Neural cell (in vitro differentiated cells): ENCODE measurements at regions not wholly inside any gene's neighbourhood (a gene's known extent, or its start where the extent isn't known, plus 50 kb on each side); places are given as distances from the start of the nearest gene placed in this dataset.

ENCODE experiments used
- H2AFZ ChIP-seq: fragments of 200-600, 300-800 bp; sonication (generic), shearing (Covaris generic); 2 replicates; pipeline ENCODE4 v1.6.0; 2014; ENCODE audit warnings: low read depth, mild to moderate bottlenecking, antibody characterized with exemption, low read length, moderate library complexity
- H3F3A ChIP-seq: fragments of 200-600 bp; shearing (Covaris generic); 2 replicates; pipeline ENCODE4 v1.6.1; 2016; ENCODE audit warnings: mild to moderate bottlenecking, moderate library complexity, mixed read lengths, antibody characterized with exemption, low read length; ENCODE audit not compliant: insufficient read depth, poor library complexity, severe bottlenecking
- H3K27ac ChIP-seq: fragments of 200-600, 300-800 bp; sonication (generic), shearing (Covaris generic); 2 replicates; pipeline ENCODE4 v1.5.1; 2014; ENCODE audit warnings: mild to moderate bottlenecking, low read length, moderate library complexity
- H3K27me3 ChIP-seq: fragments of 300-800, 200-600 bp; sonication (generic), shearing (Covaris generic); 2 replicates; pipeline ENCODE4 v1.6.0; 2014; ENCODE audit warnings: mild to moderate bottlenecking, low read depth, low read length, moderate library complexity; ENCODE audit not compliant: insufficient read depth
- H3K36me3 ChIP-seq: fragments of 300-800, 200-600 bp; sonication (generic), shearing (Covaris generic); 2 replicates; pipeline ENCODE4 v1.5.1; 2014; ENCODE audit warnings: mild to moderate bottlenecking, antibody characterized with exemption, low read length, moderate library complexity; ENCODE audit not compliant: insufficient read depth
- H3K4me2 ChIP-seq: fragments of 300-800, 200-600 bp; sonication (generic), shearing (Covaris generic); 2 replicates; pipeline ENCODE4 v1.6.0; 2014; ENCODE audit warnings: mild to moderate bottlenecking, low read length
- H3K4me3 ChIP-seq: fragments of 300-800, 200-600 bp; sonication (generic), shearing (Covaris generic); 2 replicates; pipeline ENCODE4 v1.5.1; 2014; ENCODE audit warnings: mild to moderate bottlenecking, low read length, moderate library complexity
- H3K79me2 ChIP-seq: fragments of 200-600 bp; shearing (Covaris generic); replicated peaks from 2 replicates; pipeline ENCODE4 v1.6.0; 2014; ENCODE audit warnings: mild to moderate bottlenecking, low read length, moderate library complexity; ENCODE audit not compliant: insufficient read depth
- H3K9ac ChIP-seq: fragments of 300-800, 200-600 bp; sonication (generic), shearing (Covaris generic); 2 replicates; pipeline ENCODE4 v1.6.1; 2016; ENCODE audit warnings: mild to moderate bottlenecking, low read length, mixed read lengths
- H3K9me2 ChIP-seq: fragments of 200-600 bp; shearing (Covaris generic); 2 replicates; pipeline ENCODE4 v1.6.1; 2016; ENCODE audit warnings: mild to moderate bottlenecking, low read length, mixed read lengths; ENCODE audit not compliant: insufficient read depth
- H3K9me3 ChIP-seq: fragments of 200-600, 300-800 bp; sonication (generic), shearing (Covaris generic); 2 replicates; pipeline ENCODE4 v1.6.1; 2016; ENCODE audit warnings: mild to moderate bottlenecking, mixed run types, low read length, moderate library complexity, mixed read lengths
- H4K20me1 ChIP-seq: fragments of 200-600 bp; shearing (Covaris generic); 2 replicates; pipeline ENCODE4 v1.6.1; 2016; ENCODE audit warnings: mild to moderate bottlenecking, mixed run types; ENCODE audit not compliant: insufficient read depth
- CTCF ChIP-seq: fragments of 450-650 bp; IDR thresholded peaks from 2 replicates; pipeline ENCODE4 v1.5.1; 2014; ENCODE audit warnings: antibody characterized with exemption, mild to moderate bottlenecking, moderate library complexity; ENCODE audit not compliant: poor library complexity, severe bottlenecking
- EZH2 ChIP-seq: fragments of 200-600, 300-800 bp; shearing (Covaris generic), sonication (generic); IDR thresholded peaks from 2 replicates; pipeline ENCODE4 v1.6.1; 2014; ENCODE audit warnings: antibody characterized with exemption, low read length, borderline replicate concordance, mild to moderate bottlenecking; ENCODE audit not compliant: insufficient read depth, poor library complexity, severe bottlenecking
- MXI1 ChIP-seq: fragments of 450-650 bp; conservative IDR thresholded peaks from 2 replicates; pipeline ENCODE4 v1.6.1; 2014; ENCODE audit warnings: antibody characterized with exemption, mild to moderate bottlenecking; ENCODE audit not compliant: poor library complexity, severe bottlenecking
- RAD21 ChIP-seq: fragments of 450-650 bp; conservative IDR thresholded peaks from 2 replicates; pipeline ENCODE4 v1.6.1; 2014; ENCODE audit warnings: antibody characterized with exemption, mild to moderate bottlenecking, moderate library complexity
- SMC3 ChIP-seq: fragments of 450-650 bp; conservative IDR thresholded peaks from 2 replicates; pipeline ENCODE4 v1.6.1; 2014; ENCODE audit warnings: antibody characterized with exemption, mild to moderate bottlenecking, moderate library complexity; ENCODE audit not compliant: poor library complexity
- TAF1 ChIP-seq: IDR thresholded peaks from 2 replicates; pipeline ENCODE4 v1.6.1; 2012; ENCODE audit warnings: low read depth

- Histone ChIP-seq H3K9ac (no peak overlapping the region), H3F3A (no peaks in the 10 kb centered on the region), H3K27ac (no peak overlapping the region), H2AFZ (no peak overlapping the region), H3K4me3 (no peak overlapping the region), H4K20me1 (no peaks in the 10 kb centered on the region), H3K79me2 (no peaks in the 10 kb centered on the region), H3K27me3 (no peaks in the 10 kb centered on the region), H3K9me2 (no peaks in the 10 kb centered on the region), H3K9me3 (no peaks in the 10 kb centered on the region), H3K36me3 (no peaks in the 10 kb centered on the region), H3K4me2 (no peak overlapping the region)
- no peak for TF ChIP-seq RAD21
- no peak for TF ChIP-seq SMC3
- no peak for TF ChIP-seq MXI1
- no peak for TF ChIP-seq EZH2
These were observed 125.6 kb downstream of the TMEM18 start for GRCh38 chr2:551621-552020.

- Histone ChIP-seq H3F3A (no peaks in the 10 kb centered on the region), H3K9me3 (no peaks in the 10 kb centered on the region), H3K9ac (no peak overlapping the region), H3K9me2 (no peaks in the 10 kb centered on the region), H3K4me3 (no peak overlapping the region), H3K27ac (no peak overlapping the region), H3K4me2 (no peak overlapping the region), H3K36me3 (no peaks in the 10 kb centered on the region), H3K79me2 (no peaks in the 10 kb centered on the region), H3K27me3 (no peaks in the 10 kb centered on the region), H4K20me1 (no peaks in the 10 kb centered on the region), H2AFZ (no peak overlapping the region)
- no peak for TF ChIP-seq RAD21
- TF ChIP-seq TAF1 = no peak
- no peak for TF ChIP-seq EZH2
- TF ChIP-seq CTCF = no peak
These were observed 126.2 kb downstream of the TMEM18 start for GRCh38 chr2:550860-551567.

DNA sequence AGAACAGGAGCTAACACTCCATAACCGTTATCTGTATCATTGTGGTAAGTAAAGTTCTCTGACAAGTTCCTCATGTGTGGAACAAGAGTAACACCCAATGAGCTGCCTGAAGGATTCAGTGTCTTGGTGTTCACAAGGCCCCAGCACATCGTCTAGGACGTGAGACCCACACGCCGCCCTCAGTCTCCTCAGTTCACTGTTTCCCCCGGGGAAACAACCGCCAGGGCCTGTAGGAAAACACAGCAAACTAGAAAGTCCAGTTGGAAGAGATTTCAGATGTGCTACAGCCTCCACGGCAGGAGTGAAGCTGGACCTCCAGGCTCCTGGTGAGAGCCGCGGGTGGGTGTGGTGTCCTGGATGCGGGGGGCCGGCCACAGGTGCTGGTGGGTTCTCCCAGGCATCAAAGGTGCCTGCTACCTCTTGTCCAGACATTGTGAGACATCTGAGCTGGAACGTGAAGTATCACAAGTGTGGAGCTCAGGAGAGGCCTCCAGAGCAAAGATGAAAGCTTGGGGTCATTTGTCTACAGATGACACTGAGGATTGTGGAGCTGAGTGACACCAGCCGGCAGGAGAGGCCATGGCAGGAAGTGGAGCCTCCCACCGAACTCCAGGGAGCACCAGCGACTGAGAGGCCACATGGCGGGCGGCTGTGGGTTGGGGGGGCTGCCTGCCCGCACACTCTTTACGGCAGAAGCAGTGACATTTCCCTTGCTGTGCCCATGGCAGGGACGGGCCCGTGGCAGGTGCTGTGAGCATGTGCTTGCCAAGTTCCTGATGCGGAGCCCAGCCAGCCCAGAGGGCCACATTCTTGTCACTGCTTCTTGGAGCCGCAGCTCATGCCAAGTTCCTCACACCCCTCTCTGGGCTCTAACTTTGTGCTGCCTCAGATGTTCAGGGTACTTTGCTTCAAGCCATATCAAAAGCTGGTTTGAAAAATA lies 131.2 kb downstream of the TMEM18 start:
- Histone ChIP-seq H2AFZ (no peak overlapping the region), H3K79me2 (no peaks in the 10 kb centered on the region), H3K9ac (no peak overlapping the region), H3K4me2 (no peak overlapping the region), H3F3A (no peaks in the 10 kb centered on the region), H4K20me1 (no peaks in the 10 kb centered on the region), H3K27ac (no peak overlapping the region), H3K36me3 (no peaks in the 10 kb centered on the region), H3K9me2 (no peaks in the 10 kb centered on the region), H3K9me3 (no peaks in the 10 kb centered on the region), H3K27me3 (no peaks in the 10 kb centered on the region), H3K4me3 (no peak overlapping the region)
- no peak for TF ChIP-seq RAD21
- TF ChIP-seq MXI1 = no peak
